Right lobe of liver (tissue), 4 donors: ENCODE measurements at regions not wholly inside any gene's neighbourhood (a gene's known extent, or its start where the extent isn't known, plus 50 kb on each side); places are given as distances from the start of the nearest gene placed in this dataset.

Source experiments
- POLR2A ChIP-seq: fragments of 450-650 bp; IDR thresholded peaks from one replicate; pipeline ENCODE4 v1.6.1; 2017; ENCODE audit warnings: antibody characterized with exemption, mild to moderate bottlenecking
- TF ChIP-seq, protein P1 (sequence below), 4 donors: fragments of 200-600 bp in 3 of 4; fragments of 450-650 bp in 1 of 4; IDR thresholded peaks; one replicate each; pipeline versions ENCODE4 v1.5.1 to v1.8.0; 2016 to 2022; ENCODE audit warnings: antibody characterized with exemption in 4 of 4, mild to moderate bottlenecking in 2 of 4
- donor health status: DM: no; HTN: no; CAD: no.
- donor health status: DM: no; HTN: no; CAD: no.
- donor health status: DM: no; HTN: yes; CAD: no.

DNA sequence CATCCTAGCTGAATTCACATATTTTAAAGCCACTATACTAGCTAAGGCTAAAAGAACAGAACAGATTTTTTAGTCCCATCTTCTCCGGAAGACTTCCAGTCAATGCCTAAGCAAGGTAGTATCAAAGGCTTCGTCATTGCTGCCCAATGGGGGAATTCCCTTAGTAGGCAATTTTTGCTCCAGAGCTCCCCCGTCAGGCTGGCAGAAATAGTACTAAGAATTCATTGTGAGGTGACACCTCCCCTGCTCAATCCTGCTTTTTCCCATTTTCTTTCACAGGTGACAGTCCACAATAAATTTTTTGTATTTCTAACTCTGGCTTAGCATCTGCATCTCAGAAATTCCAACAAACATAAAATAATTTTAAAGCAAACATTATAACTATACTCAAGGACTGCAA lies 52.8 kb upstream of the SRSF6 start:
- TF ChIP-seq, protein P1, sequence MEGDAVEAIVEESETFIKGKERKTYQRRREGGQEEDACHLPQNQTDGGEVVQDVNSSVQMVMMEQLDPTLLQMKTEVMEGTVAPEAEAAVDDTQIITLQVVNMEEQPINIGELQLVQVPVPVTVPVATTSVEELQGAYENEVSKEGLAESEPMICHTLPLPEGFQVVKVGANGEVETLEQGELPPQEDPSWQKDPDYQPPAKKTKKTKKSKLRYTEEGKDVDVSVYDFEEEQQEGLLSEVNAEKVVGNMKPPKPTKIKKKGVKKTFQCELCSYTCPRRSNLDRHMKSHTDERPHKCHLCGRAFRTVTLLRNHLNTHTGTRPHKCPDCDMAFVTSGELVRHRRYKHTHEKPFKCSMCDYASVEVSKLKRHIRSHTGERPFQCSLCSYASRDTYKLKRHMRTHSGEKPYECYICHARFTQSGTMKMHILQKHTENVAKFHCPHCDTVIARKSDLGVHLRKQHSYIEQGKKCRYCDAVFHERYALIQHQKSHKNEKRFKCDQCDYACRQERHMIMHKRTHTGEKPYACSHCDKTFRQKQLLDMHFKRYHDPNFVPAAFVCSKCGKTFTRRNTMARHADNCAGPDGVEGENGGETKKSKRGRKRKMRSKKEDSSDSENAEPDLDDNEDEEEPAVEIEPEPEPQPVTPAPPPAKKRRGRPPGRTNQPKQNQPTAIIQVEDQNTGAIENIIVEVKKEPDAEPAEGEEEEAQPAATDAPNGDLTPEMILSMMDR (IDR thresholded peaks at IDR 0.05) = peak in 1 of 4 donors; percentile 17
- no peak for TF ChIP-seq POLR2A
